ENCODE measurements at regions not wholly inside any gene's neighbourhood (a gene's known extent, or its start where the extent isn't known, plus 50 kb on each side); places are given as distances from the start of the nearest gene placed in this dataset.

GRCh38 chr11:13062115-13062514 is 53.0 kb downstream of the RASSF10 start:
- no peak for DNase-seq

DNA sequence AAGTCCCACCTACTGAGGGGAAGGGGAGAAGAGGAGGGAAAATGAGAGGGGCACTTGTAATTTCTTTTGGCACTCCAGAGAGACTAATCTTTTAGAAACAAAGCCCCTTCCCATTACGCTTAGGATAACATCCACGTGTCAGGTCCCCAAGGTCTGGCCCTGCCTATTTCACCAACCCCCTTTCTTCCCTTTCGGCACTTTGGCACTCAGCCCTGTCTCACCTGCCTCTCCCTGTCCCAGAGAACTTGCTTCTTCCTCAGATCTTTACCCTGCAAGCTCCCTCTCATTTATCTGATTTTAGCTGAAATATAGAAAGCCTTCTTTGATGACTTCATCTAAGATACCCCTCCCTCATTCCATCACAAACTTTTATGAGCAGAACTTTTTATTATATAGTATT is 55.5 kb downstream of the RASSF10 start:
- DNase-seq, result no peak

GRCh38 chr11:13065200-13065787 is 56.2 kb downstream of the RASSF10 start:
- no peak for DNase-seq

- no peak for DNase-seq
Measured at GRCh38 chr11:13068211-13068610, 59.1 kb downstream of the RASSF10 start.

DNA sequence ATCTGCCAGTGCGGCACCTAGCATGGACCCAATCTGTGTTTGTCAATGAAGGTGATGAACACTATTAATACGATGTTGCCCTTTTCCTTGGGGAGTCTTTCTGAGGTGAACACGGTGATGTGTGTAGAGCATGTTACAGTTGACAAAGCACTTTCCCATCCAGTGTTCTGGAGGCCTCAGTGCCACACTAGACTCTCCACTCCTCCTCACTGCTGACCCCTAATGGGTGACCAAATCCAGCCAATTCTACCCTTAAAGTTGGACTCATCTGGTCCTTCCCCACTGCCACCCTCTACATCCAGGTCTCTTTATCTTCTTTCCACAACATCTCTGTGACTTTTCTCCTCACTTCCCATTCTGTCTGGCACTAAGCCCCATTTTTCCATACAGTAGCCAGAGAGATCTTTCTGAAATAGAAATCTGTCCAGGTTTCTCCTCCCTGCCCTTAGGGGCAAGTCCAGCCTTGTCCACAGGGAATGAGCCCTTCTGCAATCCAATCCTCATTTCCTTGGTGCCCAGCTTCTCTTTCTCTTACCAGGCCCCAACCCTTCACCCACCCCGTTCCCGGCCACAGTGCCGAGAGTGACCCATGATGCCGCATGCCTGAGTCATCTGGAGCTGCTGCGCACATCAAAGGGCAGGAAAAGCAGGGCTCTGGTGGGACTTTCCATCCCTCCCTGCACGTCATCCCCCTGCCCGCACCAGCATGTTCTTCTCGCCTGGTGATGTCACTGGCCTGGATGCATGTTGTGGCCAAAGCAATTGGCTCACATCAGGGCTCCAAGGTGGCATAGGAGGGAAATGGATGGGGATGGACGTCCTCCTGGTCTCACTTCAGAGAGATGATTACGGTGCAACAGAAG is 64.2 kb downstream of the RASSF10 start:
- no peak for DNase-seq

DNA sequence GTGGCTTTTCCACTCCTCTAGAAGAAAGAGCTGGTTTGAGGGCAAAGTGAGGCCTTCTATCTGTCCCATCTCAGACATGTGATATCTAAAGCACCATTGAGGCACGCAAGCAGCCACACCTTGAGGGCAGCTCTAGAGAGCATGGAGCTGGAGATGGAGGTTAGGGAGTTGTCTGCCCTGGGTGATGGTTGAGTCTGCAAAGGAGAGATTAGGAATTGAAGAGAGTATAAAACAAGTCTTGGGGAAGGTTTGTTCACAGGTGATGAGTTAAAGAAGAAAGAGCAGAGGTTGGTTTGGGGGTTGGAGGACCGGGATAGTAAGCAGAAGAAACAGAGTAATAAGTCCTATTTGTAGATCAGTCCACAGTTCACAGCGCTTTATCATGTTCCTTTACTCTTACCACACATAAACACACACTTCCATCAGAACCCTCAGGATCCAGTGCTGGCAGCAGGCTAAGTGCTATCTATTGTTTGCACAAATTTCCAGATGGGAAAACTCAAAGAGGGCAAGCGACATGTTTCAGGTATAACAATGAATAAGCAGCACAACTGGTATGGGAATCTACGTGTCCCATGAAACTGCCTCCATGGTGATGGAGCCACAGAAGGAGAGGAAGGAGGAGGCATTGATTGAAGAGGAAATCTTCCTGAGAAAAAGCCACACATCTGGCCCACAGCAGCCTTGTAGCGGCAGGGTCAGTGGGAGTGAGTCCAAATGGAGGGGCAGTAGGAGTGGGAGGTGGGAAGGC is 65.8 kb downstream of the RASSF10 start:
- no peak for DNase-seq

- DNase-seq, result no peak
Measured at GRCh38 chr11:13076961-13077360, 67.8 kb downstream of the RASSF10 start.

DNA sequence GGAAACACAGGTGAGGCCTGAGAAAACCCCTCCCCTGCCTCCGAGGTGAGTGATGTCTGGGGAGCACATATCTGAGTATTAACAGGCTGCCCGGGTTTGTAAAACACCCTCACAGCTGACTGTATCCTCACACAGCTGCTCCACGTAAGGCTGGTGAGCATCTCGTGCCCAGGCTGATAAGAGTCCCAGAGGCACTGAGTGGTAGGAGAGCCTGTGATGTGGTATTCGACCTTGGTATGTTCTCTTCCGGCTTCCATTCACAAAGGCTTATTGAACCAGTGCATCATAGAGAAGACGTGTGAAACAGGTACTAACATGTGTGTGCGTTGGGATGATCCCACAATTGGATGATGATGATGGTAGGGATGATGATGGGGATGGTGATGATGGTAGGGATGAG is 71.7 kb downstream of the RASSF10 start:
- no peak for DNase-seq

DNA sequence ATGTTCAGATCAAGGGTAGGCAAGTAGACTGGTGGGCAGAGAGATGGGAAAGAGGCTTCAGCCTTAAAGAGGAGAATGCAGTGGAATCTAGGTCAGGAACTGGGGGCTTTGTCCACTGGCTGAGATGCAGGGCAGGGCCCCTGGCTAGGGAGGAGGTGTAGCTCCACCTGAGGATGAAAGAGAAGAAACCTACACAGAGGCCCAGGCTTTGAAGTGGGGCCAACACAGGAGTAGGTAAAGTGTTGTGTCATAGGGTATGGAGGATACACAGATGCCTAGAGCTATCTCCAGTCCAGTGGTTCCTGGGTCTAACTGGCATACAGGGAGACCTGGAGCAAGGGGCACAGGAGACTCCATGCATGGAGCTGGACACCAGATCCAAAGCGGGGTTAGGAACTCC is 73.5 kb downstream of the RASSF10 start:
- DNase-seq, result no peak

DNA sequence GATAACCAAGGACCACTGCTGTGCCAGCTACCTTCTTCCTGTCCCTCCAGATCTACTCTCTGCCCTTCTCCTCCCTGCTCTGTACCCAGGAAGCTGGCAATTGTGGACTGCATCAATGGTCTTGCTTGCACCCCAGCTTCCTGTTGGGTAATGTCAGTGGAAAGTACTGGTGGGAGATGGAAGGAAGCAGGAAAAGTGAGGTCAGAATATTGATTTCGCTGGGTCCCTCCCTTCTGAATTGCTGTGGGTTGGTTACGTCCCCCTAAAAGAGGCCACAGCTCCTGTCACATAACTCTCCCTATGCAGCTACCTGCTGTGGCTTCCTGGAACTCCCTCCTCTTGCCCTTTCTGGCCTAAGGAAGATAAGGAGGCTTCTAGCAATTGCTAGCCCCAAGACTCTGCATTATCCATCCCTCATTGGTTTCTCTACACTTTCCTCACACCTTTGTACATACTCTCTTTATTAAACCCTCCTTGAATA is 81.2 kb downstream of the RASSF10 start:
- no peak for DNase-seq

GRCh38 chr11:13091373-13091772 is 82.3 kb downstream of the RASSF10 start:
- no peak for DNase-seq

- no peak for DNase-seq
Measured at GRCh38 chr11:13091804-13092203, 82.7 kb downstream of the RASSF10 start.

GRCh38 chr11:13094930-13095687 is 86.0 kb downstream of the RASSF10 start:
- DNase-seq, result peak in 1 of 2 experiments; percentile 70

DNA sequence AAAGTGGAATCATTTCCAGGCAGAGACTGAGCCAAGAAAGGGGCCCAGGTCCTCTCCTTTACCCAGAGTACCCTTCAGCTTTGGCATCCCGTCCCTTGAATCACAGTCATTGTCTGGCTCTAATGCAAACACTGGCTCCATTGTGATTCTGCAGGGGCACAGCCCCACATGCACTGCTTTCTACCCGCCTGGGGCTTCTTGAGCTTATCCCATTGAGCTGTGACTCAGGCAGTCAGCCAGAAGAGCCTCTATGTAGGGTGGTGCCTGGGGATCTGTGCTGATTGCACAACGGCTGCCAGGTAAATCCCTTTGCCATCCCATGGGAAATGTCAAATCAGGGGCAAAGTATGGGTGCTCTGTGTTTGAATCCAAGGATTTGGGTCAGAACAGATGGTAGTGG is 88.9 kb downstream of the RASSF10 start:
- DNase-seq, result peak; percentile 70 to 81

DNA sequence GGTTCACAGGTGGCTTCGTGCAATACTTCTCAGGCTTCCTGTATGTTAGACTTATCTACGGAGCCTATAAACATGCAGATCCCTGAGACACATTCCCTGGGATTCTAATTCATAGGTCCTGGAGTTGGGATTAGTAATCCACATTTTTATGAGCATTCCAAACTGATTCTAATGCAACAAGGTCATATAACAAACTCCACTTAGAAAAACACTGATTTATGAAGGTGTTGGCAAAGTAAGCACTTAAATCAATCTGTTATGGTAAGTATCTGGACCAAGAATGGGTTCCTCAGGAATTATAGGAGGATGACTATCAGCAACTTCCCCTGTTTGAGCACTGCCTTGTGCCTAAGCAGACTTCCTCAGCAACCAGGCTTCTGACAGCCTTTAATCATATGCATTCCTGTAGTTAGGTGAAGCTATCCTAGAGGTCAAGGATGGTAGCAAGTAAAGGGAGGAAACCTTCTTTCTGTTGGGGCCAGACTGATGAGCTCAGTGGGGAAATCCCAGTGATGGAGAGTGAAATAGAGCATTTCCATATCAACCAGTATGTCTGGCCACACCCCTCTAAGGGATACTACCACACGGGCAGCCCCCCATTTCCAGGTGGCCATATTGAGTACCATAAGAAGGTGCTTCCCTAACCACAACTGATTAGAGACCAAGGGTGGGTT is 89.6 kb downstream of the RASSF10 start:
- DNase-seq, result no peak

GRCh38 chr11:13101644-13102512 is 92.8 kb downstream of the RASSF10 start:
- peak in 1 of 2 experiments; percentile 60 for DNase-seq

DNA sequence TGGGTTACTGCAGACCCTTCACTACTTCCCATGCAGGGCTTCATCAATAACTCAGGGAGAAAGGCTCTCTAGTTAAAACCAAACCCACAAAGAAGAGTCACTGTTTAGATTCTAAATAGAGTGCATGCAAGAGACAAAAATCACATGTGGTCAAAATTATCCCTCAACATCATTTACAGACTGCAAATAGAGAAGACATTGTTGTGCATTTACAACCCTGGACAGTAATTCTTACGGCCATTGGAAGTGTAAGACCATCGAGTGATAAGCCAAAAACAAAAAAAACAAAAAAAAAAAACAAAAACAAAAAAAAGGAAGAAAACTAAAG is 93.4 kb downstream of the RASSF10 start:
- DNase-seq, result no peak

- peak in 1 of 2 experiments; percentile 13 for DNase-seq
Measured at GRCh38 chr11:13102865-13103539, 93.9 kb downstream of the RASSF10 start.

- DNase-seq, result no peak
Measured at GRCh38 chr11:13103962-13104554, 94.9 kb downstream of the RASSF10 start.

GRCh38 chr11:13104619-13105236 is 95.6 kb downstream of the RASSF10 start:
- peak in 1 of 2 experiments; percentile 65 for DNase-seq

Data from NCI-H2081 (cell line).